Omental fat pad (tissue), 3 donors: ENCODE measurements at regions not wholly inside any gene's neighbourhood (a gene's known extent, or its start where the extent isn't known, plus 50 kb on each side); places are given as distances from the start of the nearest gene placed in this dataset.

Experiments
- ATAC-seq: fragments of 150-250 bp; one replicate; pipeline ENCODE4 v1.9.1; 2016; ENCODE audit warnings: mild to moderate bottlenecking, moderate library complexity; ENCODE audit not compliant: low FRiP score
- DNase-seq: peaks from one replicate; pipeline ENCODE4 v3.0.0-alpha.2; 2019; ENCODE audit warnings: low spot score
- CTCF ChIP-seq, 3 donors: fragments of 450-650 bp; IDR thresholded peaks; one replicate each; pipeline ENCODE4 v1.5.1; 2016 to 2017; ENCODE audit warnings: antibody characterized with exemption in 3 of 3, mild to moderate bottlenecking in 3 of 3, moderate library complexity in 2 of 3

GRCh38 chr20:23232679-23233308, 117.8 kb upstream of the NXT1 start:
- DNase-seq (no peak), ATAC-seq (no peak)
- TF ChIP-seq CTCF (IDR thresholded peaks at IDR 0.05) = no peak

GRCh38 chr20:23232219-23232581, 118.4 kb upstream of the NXT1 start:
- no peak for ATAC-seq
- DNase-seq = no peak
- no peak for TF ChIP-seq CTCF (IDR thresholded peaks at IDR 0.05)

GRCh38 chr20:23231561-23232218, 118.9 kb upstream of the NXT1 start:
- ATAC-seq = no peak
- DNase-seq = no peak
- TF ChIP-seq CTCF (IDR thresholded peaks at IDR 0.05) = no peak

GRCh38 chr20:23230766-23231385, 119.7 kb upstream of the NXT1 start:
- DNase-seq = no peak
- TF ChIP-seq CTCF (IDR thresholded peaks at IDR 0.05) = no peak
- no peak for ATAC-seq

GRCh38 chr20:23229989-23230388, 120.6 kb upstream of the NXT1 start:
- TF ChIP-seq CTCF (IDR thresholded peaks at IDR 0.05) = no peak
- DNase-seq (no peak), ATAC-seq (no peak)

GRCh38 chr20:23228912-23229311, 121.7 kb upstream of the NXT1 start:
- DNase-seq = no peak
- no peak for ATAC-seq
- no peak for TF ChIP-seq CTCF (IDR thresholded peaks at IDR 0.05)

GRCh38 chr20:23227976-23228375, 122.6 kb upstream of the NXT1 start:
- DNase-seq (no peak), ATAC-seq (no peak)
- no peak for TF ChIP-seq CTCF (IDR thresholded peaks at IDR 0.05)
